Epithelial cell of proximal tubule (primary cell): ENCODE measurements at regions not wholly inside any gene's neighbourhood (a gene's known extent, or its start where the extent isn't known, plus 50 kb on each side); places are given as distances from the start of the nearest gene placed in this dataset.

ENCODE experiments used
- DNase-seq: peaks from one replicate; pipeline ENCODE4 v3.0.0-alpha.2; 2011; ENCODE audit warnings: low read depth
- H3K4me3 ChIP-seq: 2 replicates; pipeline ENCODE4 v1.5.1; 2011; ENCODE audit warnings: low read depth, mild to moderate bottlenecking, low read length
- TF ChIP-seq, protein P1 (sequence below): conservative IDR thresholded peaks from 2 replicates; pipeline ENCODE4 v1.5.1; 2012; ENCODE audit warnings: low read depth, mild to moderate bottlenecking, low read length

DNA sequence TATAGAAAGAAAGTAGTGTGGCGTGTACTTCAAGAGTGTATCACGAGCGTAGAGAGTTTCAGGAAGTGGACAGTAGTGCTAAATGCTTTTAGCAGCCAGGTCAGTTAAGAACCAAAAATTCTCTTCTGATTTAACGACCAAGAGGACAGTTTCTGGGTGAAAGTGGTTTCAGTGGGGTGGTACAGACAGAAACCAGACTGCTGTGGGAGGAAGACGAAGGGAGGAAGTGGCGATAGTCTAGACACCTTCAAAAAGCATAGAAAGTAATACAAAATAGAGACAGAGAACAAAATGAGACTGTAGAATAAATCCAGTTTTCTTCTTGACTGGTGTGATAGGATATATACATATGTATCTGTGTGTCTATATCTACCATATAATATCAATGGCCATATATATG, 93.5 kb downstream of the MBL2 start:
- TF ChIP-seq, protein P1, sequence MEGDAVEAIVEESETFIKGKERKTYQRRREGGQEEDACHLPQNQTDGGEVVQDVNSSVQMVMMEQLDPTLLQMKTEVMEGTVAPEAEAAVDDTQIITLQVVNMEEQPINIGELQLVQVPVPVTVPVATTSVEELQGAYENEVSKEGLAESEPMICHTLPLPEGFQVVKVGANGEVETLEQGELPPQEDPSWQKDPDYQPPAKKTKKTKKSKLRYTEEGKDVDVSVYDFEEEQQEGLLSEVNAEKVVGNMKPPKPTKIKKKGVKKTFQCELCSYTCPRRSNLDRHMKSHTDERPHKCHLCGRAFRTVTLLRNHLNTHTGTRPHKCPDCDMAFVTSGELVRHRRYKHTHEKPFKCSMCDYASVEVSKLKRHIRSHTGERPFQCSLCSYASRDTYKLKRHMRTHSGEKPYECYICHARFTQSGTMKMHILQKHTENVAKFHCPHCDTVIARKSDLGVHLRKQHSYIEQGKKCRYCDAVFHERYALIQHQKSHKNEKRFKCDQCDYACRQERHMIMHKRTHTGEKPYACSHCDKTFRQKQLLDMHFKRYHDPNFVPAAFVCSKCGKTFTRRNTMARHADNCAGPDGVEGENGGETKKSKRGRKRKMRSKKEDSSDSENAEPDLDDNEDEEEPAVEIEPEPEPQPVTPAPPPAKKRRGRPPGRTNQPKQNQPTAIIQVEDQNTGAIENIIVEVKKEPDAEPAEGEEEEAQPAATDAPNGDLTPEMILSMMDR: no peak
- no peak overlapping the region for H3K4me3 ChIP-seq
- DNase-seq: no peak

DNA sequence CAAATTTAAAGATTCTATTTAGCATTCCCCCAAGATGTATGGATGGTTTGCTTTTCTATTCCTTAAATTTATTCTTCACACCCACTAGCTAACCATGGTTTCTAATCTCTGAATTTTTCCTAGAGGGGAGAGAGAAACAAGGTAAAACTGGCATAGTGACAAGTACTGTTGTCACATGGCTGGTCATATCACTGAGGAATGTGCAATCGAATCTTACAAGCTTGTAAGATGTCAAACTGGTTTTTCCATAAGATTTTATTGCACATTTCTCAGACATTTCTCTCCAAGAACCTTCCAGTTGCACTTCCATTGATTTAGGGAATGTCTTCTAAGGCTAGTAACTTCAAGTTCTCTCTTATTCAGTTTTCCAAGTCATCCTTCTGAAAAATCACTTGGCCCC, 89.8 kb downstream of the MBL2 start:
- H3K4me3 ChIP-seq: no peak overlapping the region
- TF ChIP-seq, protein P1: no peak
- no peak for DNase-seq

- no peak for DNase-seq
- TF ChIP-seq, protein P1: no peak
- H3K4me3 ChIP-seq: no peak overlapping the region
Observed at GRCh38 chr10:52683776-52684175, 88.8 kb downstream of the MBL2 start.

DNA sequence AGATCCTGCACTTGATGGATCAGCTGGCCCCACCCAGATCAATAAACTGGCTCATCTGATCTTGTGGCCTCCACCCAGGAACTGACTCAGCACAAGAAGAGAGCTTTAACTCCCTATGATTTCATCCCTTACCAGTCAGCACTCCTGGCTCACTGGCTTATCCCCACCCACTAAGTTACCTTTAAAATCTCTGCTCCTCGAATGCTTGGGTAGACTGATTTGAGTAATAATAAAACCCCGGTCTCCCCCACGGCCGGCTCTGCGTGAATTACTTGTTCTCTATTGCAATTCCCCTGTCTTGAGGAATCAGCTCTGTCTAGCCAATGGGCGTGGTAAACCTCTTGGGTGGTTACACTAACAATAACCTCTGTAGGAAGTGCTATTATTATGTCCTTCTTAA, 83.7 kb downstream of the MBL2 start:
- DNase-seq: no peak
- no peak overlapping the region for H3K4me3 ChIP-seq
- TF ChIP-seq, protein P1: no peak

DNA sequence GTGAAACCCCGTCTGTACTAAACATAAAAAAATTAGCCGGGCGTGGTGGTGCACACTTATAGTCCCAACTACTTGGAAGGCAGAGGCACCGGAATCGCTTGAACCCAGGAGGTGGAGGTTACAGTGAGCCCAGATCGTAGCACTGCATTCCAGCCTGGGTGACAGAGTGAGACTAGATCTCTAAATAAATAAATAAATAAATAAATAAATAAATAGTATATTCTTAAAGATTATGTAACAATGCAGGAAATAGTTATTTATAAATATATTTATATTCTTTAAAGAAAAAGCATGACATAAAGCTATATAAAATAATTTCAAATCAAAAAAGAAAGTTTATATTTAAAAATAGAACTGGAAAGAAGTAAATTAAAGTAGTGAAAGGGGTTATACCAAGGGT, 76.4 kb downstream of the MBL2 start:
- no peak for DNase-seq
- H3K4me3 ChIP-seq: no peak overlapping the region
- TF ChIP-seq, protein P1: no peak

DNA sequence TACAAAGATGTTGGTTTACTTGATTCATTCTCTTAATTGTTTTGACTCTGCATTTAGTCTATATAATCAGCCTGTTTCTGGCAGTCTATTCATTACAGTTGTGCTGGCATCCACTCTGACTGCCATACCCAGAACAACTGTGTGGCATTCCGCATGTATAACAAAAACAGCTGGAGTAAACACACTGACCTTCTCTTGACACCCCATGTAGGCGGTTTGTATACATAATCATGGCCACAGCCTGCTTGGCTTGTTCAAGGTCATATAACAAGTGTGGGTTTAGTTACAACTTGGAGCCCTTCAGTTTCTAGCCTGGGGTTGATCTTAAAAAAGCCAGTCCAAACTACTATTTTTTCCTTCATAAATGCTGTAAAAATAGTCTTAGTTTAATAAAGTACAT, 70.9 kb downstream of the MBL2 start:
- TF ChIP-seq, protein P1: no peak
- H3K4me3 ChIP-seq: no peak overlapping the region
- DNase-seq: no peak

DNA sequence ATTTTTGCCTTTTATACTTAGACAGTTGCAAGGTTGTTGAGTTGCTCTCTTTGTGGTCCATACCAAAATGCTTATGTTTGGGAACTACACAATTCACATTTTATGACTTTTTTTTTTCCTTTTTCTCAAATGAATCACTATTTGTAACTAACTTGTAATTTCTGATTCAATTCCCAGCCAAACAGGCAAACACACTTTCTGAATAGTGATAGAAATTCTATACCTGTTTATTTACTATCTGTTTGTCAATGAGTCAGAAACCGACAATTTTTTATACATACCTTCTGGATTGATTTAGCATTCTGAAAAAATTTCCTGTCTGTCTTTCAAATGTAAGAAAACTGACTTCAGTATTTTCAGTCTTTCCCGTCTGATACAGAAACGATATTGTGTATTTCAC, 69.1 kb downstream of the MBL2 start:
- no peak overlapping the region for H3K4me3 ChIP-seq
- TF ChIP-seq, protein P1: no peak
- DNase-seq: no peak
